Esophagus muscularis mucosa (tissue), 3 donors: ENCODE measurements at regions not wholly inside any gene's neighbourhood (a gene's known extent, or its start where the extent isn't known, plus 50 kb on each side); places are given as distances from the start of the nearest gene placed in this dataset.

ENCODE experiments used
- POLR2AphosphoS5 ChIP-seq, 2 donors: sonication (generic); formaldehyde crosslinking; IDR thresholded peaks; one replicate each; pipeline ENCODE4 v1.6.1; 2017; ENCODE audit warnings: antibody characterized with exemption in 2 of 2
- TF ChIP-seq, protein P1 (sequence below), 3 experiments: fragments of 200-600 bp in 2 of 3; fragments of 450-650 bp in 1 of 3; sonication (generic) in 2 of 3; IDR thresholded peaks; one replicate each; pipeline ENCODE4 v1.5.1; 2017 to 2019; ENCODE audit warnings: antibody characterized with exemption in 3 of 3, mild to moderate bottlenecking in 2 of 3, moderate library complexity in 1 of 3

GRCh38 chr15:46266661-46267060, 631.8 kb downstream of the SQOR start:
- TF ChIP-seq, protein P1, sequence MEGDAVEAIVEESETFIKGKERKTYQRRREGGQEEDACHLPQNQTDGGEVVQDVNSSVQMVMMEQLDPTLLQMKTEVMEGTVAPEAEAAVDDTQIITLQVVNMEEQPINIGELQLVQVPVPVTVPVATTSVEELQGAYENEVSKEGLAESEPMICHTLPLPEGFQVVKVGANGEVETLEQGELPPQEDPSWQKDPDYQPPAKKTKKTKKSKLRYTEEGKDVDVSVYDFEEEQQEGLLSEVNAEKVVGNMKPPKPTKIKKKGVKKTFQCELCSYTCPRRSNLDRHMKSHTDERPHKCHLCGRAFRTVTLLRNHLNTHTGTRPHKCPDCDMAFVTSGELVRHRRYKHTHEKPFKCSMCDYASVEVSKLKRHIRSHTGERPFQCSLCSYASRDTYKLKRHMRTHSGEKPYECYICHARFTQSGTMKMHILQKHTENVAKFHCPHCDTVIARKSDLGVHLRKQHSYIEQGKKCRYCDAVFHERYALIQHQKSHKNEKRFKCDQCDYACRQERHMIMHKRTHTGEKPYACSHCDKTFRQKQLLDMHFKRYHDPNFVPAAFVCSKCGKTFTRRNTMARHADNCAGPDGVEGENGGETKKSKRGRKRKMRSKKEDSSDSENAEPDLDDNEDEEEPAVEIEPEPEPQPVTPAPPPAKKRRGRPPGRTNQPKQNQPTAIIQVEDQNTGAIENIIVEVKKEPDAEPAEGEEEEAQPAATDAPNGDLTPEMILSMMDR (IDR thresholded peaks at IDR 0.05), result no peak
- no peak for TF ChIP-seq POLR2AphosphoS5 (IDR thresholded peaks at IDR 0.05)
